ENCODE measurements at regions not wholly inside any gene's neighbourhood (a gene's known extent, or its start where the extent isn't known, plus 50 kb on each side); places are given as distances from the start of the nearest gene placed in this dataset.

DNA sequence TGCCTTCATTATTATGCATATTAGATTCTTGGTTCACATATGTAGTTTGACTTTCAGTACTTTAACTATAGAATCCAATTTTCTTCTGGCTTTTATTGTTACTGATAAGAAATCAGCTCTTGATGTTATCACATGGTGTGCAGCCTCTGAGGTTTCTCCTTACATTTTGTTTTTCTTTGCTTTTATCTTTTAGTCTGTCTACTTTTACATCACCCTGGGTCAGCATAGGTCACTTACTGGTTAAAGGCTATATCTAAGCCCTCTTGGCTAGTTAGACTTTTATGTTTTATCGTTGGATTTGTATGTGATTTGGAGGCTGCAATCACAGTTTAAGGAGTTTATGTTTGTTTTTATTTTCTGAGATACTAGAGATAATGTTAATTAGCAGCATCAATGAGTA lies 187.2 kb upstream of the NOL4 start:
- Histone ChIP-seq H3K9ac (replicated peaks; ENCODE audit: extremely low read depth, insufficient read depth, low read length) (no peak overlapping the region), H4K20me1 (replicated peaks; ENCODE audit: control insufficient read depth, extremely low read depth, insufficient read depth, low read length) (no peaks in the 10 kb centered on the region), H3K27me3 (ENCODE audit: control insufficient read depth in 2 of 2, insufficient read depth in 2 of 2, low read length in 2 of 2) (peaks cover 2 to 3% of the 10 kb centered on the region in 2 experiments), H3K36me3 (ENCODE audit: control insufficient read depth in 2 of 2, extremely low read depth in 1 of 2, insufficient read depth in 2 of 2, low read length in 2 of 2) (no peaks in the 10 kb centered on the region), H2AFZ (ENCODE audit: low read depth, low read length) (no peak overlapping the region), H3K4me2 (ENCODE audit: insufficient read depth, low read length) (no peak overlapping the region), H3K9me3 (replicated peaks; ENCODE audit: control insufficient read depth, insufficient read depth, low read length) (no peaks in the 10 kb centered on the region), H3K9me1 (replicated peaks; ENCODE audit: control insufficient read depth, extremely low read depth, insufficient read depth, low read length) (no peaks in the 10 kb centered on the region), H3K4me3 (replicated peaks in 1 of 3; ENCODE audit: insufficient read depth in 1 of 3, low read depth in 1 of 3, low read length in 3 of 3) (no peak overlapping the region), H3K4me1 (ENCODE audit: control insufficient read depth, extremely low read depth, insufficient read depth, low read length) (no peaks in the 10 kb centered on the region), H3K27ac (ENCODE audit: insufficient read depth, low read depth, low read length) (no peak overlapping the region), H3K79me2 (ENCODE audit: control insufficient read depth, insufficient read depth, low read length) (no peaks in the 10 kb centered on the region)
- CTCF ChIA-PET: no interaction called here
- POLR2A ChIA-PET: no interaction called here
- DNase-seq (ENCODE audit: low read depth, low spot score): no peak
- dilution Hi-C loops (cut with MboI; ENCODE audit: extremely low pct_ligation_motif_present, low sequenced_read_pairs): no loop called here
- no peak for TF ChIP-seq JUN (IDR thresholded peaks at IDR 0.05; ENCODE audit: borderline replicate concordance, insufficient read depth, insufficient read length, low read depth)
- TF ChIP-seq GATA2 (IDR thresholded peaks at IDR 0.05; ENCODE audit: insufficient read depth, insufficient read length, low read depth, low read length): no peak
- TF ChIP-seq, protein P1, sequence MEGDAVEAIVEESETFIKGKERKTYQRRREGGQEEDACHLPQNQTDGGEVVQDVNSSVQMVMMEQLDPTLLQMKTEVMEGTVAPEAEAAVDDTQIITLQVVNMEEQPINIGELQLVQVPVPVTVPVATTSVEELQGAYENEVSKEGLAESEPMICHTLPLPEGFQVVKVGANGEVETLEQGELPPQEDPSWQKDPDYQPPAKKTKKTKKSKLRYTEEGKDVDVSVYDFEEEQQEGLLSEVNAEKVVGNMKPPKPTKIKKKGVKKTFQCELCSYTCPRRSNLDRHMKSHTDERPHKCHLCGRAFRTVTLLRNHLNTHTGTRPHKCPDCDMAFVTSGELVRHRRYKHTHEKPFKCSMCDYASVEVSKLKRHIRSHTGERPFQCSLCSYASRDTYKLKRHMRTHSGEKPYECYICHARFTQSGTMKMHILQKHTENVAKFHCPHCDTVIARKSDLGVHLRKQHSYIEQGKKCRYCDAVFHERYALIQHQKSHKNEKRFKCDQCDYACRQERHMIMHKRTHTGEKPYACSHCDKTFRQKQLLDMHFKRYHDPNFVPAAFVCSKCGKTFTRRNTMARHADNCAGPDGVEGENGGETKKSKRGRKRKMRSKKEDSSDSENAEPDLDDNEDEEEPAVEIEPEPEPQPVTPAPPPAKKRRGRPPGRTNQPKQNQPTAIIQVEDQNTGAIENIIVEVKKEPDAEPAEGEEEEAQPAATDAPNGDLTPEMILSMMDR (IDR thresholded peaks at IDR 0.05; ENCODE audit: extremely low read depth in 1 of 2, insufficient read depth in 1 of 2, low read depth in 1 of 2, low read length in 2 of 2): no peak
- TF ChIP-seq MYC (IDR thresholded peaks at IDR 0.05; ENCODE audit: low read depth, low read length): no peak
- TF ChIP-seq EZH2 (IDR thresholded peaks at IDR 0.05; ENCODE audit: borderline replicate concordance, low read depth, low read length, severe bottlenecking): no peak
- intact Hi-C loops (cut with micrococcal nuclease): no loop called here
- no TSS peak for BruUV-seq (replicated peaks)
- FAIRE-seq: no peak

DNA sequence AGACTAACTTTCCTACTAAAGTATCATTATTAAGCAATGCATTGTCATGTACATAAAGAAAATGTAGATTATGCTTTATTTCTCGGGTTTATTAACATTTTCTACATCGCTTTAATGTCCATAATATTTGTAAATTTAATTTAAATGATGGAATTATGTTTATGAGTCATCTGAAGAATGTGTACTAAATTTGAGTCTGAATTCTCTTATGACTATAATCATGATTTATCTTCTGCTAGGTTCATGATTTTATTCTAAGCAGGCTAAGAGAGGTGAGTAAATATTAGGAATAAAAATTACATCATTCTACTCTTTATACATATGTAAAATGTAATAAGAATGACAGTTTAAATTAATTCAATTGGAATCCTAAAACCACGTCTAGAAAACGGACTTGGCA lies 206.3 kb upstream of the NOL4 start:
- H4K20me1 ChIP-seq (replicated peaks; ENCODE audit: control insufficient read depth, extremely low read depth, insufficient read depth, low read length): no peaks in the 10 kb centered on the region
- H3K9ac ChIP-seq (replicated peaks; ENCODE audit: extremely low read depth, insufficient read depth, low read length): no peak overlapping the region
- no TSS peak for BruUV-seq (replicated peaks)
- no peaks in the 10 kb centered on the region for H3K4me1 ChIP-seq (ENCODE audit: control insufficient read depth, extremely low read depth, insufficient read depth, low read length)
- FAIRE-seq: no peak
- dilution Hi-C loops (cut with MboI; ENCODE audit: extremely low pct_ligation_motif_present, low sequenced_read_pairs) (no loop called here), intact Hi-C loops (cut with micrococcal nuclease) (no loop called here)
- H3K9me1 ChIP-seq (replicated peaks; ENCODE audit: control insufficient read depth, extremely low read depth, insufficient read depth, low read length): no peaks in the 10 kb centered on the region
- TF ChIP-seq, protein P2, sequence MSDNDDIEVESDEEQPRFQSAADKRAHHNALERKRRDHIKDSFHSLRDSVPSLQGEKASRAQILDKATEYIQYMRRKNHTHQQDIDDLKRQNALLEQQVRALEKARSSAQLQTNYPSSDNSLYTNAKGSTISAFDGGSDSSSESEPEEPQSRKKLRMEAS (IDR thresholded peaks at IDR 0.05; ENCODE audit: insufficient read depth, insufficient read length): no peak
- no peak overlapping the region for H3K4me3 ChIP-seq (replicated peaks in 1 of 3; ENCODE audit: insufficient read depth in 1 of 3, low read depth in 1 of 3, low read length in 3 of 3)
- H2AFZ ChIP-seq (ENCODE audit: low read depth, low read length): no peak overlapping the region
- no peaks in the 10 kb centered on the region for H3K79me2 ChIP-seq (ENCODE audit: control insufficient read depth, insufficient read depth, low read length)
- no peak overlapping the region for H3K4me2 ChIP-seq (ENCODE audit: insufficient read depth, low read length)
- POLR2A ChIA-PET: no interaction called here
- H3K27ac ChIP-seq (ENCODE audit: insufficient read depth, low read depth, low read length): no peak overlapping the region
- no peak for DNase-seq (ENCODE audit: low read depth, low spot score)
- CTCF ChIA-PET: no interaction called here
- no peaks in the 10 kb centered on the region for H3K36me3 ChIP-seq (ENCODE audit: control insufficient read depth in 2 of 2, extremely low read depth in 1 of 2, insufficient read depth in 2 of 2, low read length in 2 of 2)
- H3K9me3 ChIP-seq (replicated peaks; ENCODE audit: control insufficient read depth, insufficient read depth, low read length): no peaks in the 10 kb centered on the region
- peaks cover 0 to 4% of the 10 kb centered on the region in 2 experiments for H3K27me3 ChIP-seq (ENCODE audit: control insufficient read depth in 2 of 2, insufficient read depth in 2 of 2, low read length in 2 of 2)

All from endothelial cell of umbilical vein (primary cell).